ENCODE measurements at regions not wholly inside any gene's neighbourhood (a gene's known extent, or its start where the extent isn't known, plus 50 kb on each side); places are given as distances from the start of the nearest gene placed in this dataset.

- TF ChIP-seq TOX (CRISPR knock-in tag; IDR thresholded peaks at IDR 0.05; ENCODE audit: borderline replicate concordance): no peak
- no peak for TF ChIP-seq ZNF70 (CRISPR knock-in tag; IDR thresholded peaks at IDR 0.05)
- no peak for TF ChIP-seq SNAI2 (CRISPR knock-in tag; IDR thresholded peaks at IDR 0.05)
- no peak for TF ChIP-seq CSDC2 (CRISPR knock-in tag; IDR thresholded peaks at IDR 0.05)
- TF ChIP-seq PATZ1 (CRISPR knock-in tag; IDR thresholded peaks at IDR 0.05; ENCODE audit: borderline replicate concordance): no peak
- TF ChIP-seq, protein P1, sequence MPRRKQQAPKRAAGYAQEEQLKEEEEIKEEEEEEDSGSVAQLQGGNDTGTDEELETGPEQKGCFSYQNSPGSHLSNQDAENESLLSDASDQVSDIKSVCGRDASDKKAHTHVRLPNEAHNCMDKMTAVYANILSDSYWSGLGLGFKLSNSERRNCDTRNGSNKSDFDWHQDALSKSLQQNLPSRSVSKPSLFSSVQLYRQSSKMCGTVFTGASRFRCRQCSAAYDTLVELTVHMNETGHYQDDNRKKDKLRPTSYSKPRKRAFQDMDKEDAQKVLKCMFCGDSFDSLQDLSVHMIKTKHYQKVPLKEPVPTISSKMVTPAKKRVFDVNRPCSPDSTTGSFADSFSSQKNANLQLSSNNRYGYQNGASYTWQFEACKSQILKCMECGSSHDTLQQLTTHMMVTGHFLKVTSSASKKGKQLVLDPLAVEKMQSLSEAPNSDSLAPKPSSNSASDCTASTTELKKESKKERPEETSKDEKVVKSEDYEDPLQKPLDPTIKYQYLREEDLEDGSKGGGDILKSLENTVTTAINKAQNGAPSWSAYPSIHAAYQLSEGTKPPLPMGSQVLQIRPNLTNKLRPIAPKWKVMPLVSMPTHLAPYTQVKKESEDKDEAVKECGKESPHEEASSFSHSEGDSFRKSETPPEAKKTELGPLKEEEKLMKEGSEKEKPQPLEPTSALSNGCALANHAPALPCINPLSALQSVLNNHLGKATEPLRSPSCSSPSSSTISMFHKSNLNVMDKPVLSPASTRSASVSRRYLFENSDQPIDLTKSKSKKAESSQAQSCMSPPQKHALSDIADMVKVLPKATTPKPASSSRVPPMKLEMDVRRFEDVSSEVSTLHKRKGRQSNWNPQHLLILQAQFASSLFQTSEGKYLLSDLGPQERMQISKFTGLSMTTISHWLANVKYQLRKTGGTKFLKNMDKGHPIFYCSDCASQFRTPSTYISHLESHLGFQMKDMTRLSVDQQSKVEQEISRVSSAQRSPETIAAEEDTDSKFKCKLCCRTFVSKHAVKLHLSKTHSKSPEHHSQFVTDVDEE (CRISPR knock-in tag; IDR thresholded peaks at IDR 0.05): no peak
- no peak for TF ChIP-seq GLIS3 (CRISPR knock-in tag; IDR thresholded peaks at IDR 0.05)
- TF ChIP-seq TCF4 (CRISPR knock-in tag; IDR thresholded peaks at IDR 0.05; ENCODE audit: borderline replicate concordance): peak; percentile 40; the same call in 1 of the 2 replicates
- TF ChIP-seq ZNF565 (CRISPR knock-in tag; conservative IDR thresholded peaks at IDR 0.05; ENCODE audit: low read depth): no peak
- no peak for TF ChIP-seq RARB (CRISPR knock-in tag; IDR thresholded peaks at IDR 0.05)
- TF ChIP-seq ZNF8 (CRISPR knock-in tag; IDR thresholded peaks at IDR 0.05): peak; percentile 53; the same call in 1 of the 2 replicates
- no peak for TF ChIP-seq CSRNP3 (CRISPR knock-in tag; IDR thresholded peaks at IDR 0.05)
- no peak for ATAC-seq
These were observed 496.7 kb upstream of the HTR1E start for GRCh38 chr6:86440608-86441007.

- no peak for ATAC-seq
These were observed 513.8 kb upstream of the HTR1E start for GRCh38 chr6:86423571-86423970.

DNA sequence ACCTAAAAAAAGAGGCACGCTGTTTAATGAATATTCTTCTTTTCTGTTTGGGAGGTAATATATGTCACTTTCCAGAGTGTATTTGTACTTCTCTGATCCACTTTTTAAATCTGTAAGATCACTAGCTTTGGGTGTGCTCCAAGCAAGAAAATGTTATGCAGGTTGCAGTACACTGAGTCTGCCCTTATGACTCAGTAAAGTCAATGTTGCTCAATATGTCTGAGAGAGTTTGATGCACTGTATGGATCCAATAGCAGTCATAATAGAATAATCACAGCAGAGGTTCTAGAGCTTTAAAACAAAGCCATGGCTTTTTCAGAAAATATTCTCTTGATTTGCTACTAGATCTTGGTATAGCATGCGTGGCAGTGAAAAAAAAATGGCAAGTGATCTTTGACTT is 525.3 kb upstream of the HTR1E start:
- no peak for ATAC-seq
- no peak for TF ChIP-seq PPARA (CRISPR knock-in tag; IDR thresholded peaks at IDR 0.05; ENCODE audit: borderline replicate concordance)
- no peak for TF ChIP-seq CSRNP3 (CRISPR knock-in tag; IDR thresholded peaks at IDR 0.05)
- TF ChIP-seq ZFP3 (CRISPR knock-in tag; IDR thresholded peaks at IDR 0.05): no peak
- no peak for TF ChIP-seq ESRRG (CRISPR knock-in tag; IDR thresholded peaks at IDR 0.05)
- TF ChIP-seq ZC3H10 (CRISPR knock-in tag; IDR thresholded peaks at IDR 0.05): no peak
- no peak for TF ChIP-seq POU6F1 (CRISPR knock-in tag; IDR thresholded peaks at IDR 0.05; ENCODE audit: borderline replicate concordance, low read depth)
- TF ChIP-seq ZFP30 (CRISPR knock-in tag; IDR thresholded peaks at IDR 0.05): no peak
- no peak for TF ChIP-seq CSDC2 (CRISPR knock-in tag; IDR thresholded peaks at IDR 0.05)
- TF ChIP-seq ZNF8 (CRISPR knock-in tag; IDR thresholded peaks at IDR 0.05): no peak
- TF ChIP-seq TCF4 (CRISPR knock-in tag; IDR thresholded peaks at IDR 0.05; ENCODE audit: borderline replicate concordance): no peak
- TF ChIP-seq ZNF565 (CRISPR knock-in tag; conservative IDR thresholded peaks at IDR 0.05; ENCODE audit: low read depth): no peak
- no peak for TF ChIP-seq SNAI2 (CRISPR knock-in tag; IDR thresholded peaks at IDR 0.05)
- TF ChIP-seq ARNTL (CRISPR knock-in tag; IDR thresholded peaks at IDR 0.05; ENCODE audit: borderline replicate concordance, low read depth): no peak
- TF ChIP-seq TOX (CRISPR knock-in tag; IDR thresholded peaks at IDR 0.05; ENCODE audit: borderline replicate concordance): no peak
- TF ChIP-seq RARB (CRISPR knock-in tag; IDR thresholded peaks at IDR 0.05): no peak
- no peak for TF ChIP-seq BACH2 (CRISPR knock-in tag; IDR thresholded peaks at IDR 0.05; ENCODE audit: borderline replicate concordance)
- TF ChIP-seq, protein P1 (CRISPR knock-in tag; IDR thresholded peaks at IDR 0.05): no peak

More at GRCh38 chr6:86423571-86423970, 513.8 kb upstream of the HTR1E start:
- TF ChIP-seq OSR1 (CRISPR knock-in tag; IDR thresholded peaks at IDR 0.05) (no peak), TOX (CRISPR knock-in tag; IDR thresholded peaks at IDR 0.05; ENCODE audit: borderline replicate concordance) (no peak)
- TF ChIP-seq, protein P2, sequence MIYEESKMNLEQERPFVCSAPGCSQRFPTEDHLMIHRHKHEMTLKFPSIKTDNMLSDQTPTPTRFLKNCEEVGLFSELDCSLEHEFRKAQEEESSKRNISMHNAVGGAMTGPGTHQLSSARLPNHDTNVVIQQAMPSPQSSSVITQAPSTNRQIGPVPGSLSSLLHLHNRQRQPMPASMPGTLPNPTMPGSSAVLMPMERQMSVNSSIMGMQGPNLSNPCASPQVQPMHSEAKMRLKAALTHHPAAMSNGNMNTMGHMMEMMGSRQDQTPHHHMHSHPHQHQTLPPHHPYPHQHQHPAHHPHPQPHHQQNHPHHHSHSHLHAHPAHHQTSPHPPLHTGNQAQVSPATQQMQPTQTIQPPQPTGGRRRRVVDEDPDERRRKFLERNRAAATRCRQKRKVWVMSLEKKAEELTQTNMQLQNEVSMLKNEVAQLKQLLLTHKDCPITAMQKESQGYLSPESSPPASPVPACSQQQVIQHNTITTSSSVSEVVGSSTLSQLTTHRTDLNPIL (CRISPR knock-in tag; IDR thresholded peaks at IDR 0.05; ENCODE audit: low read depth): no peak

Data from SK-N-SH treated with all-trans-retinoic acid at 6 μM for 48 hours (cell line).